ENCODE measurements at regions not wholly inside any gene's neighbourhood (a gene's known extent, or its start where the extent isn't known, plus 50 kb on each side); places are given as distances from the start of the nearest gene placed in this dataset.
"Not testable (repeated sequence)": the region's sequence is repeated elsewhere in the genome, so short reads cannot be mapped to it uniquely, and the experiment has no call there.

- Mint-ChIP-seq H3K9me3 (peaks cover 0 to 8% of the 10 kb centered on the region in 2 donors), H3K4me3 (no peak overlapping the region), H3K27ac (no peak overlapping the region), H3K27me3 (no peaks in the 10 kb centered on the region), H3K4me1 (ENCODE audit: low read depth in 2 of 2) (no peaks in the 10 kb centered on the region), H3K36me3 (ENCODE audit: insufficient read depth) (no peaks in the 10 kb centered on the region)
- no peak for ATAC-seq (replicated peaks)
- DNase-seq = no peak
These were observed 129.8 kb upstream of the GBE1 start for GRCh38 chr3:81891055-81891895.

GRCh38 chr3:81888914-81889557 is 127.6 kb upstream of the GBE1 start:
- H3K27ac Mint-ChIP-seq = no peak overlapping the region
- no peaks in the 10 kb centered on the region for H3K4me1 Mint-ChIP-seq (ENCODE audit: low read depth in 2 of 2)
- ATAC-seq (replicated peaks) = no peak
- no peaks in the 10 kb centered on the region for H3K36me3 Mint-ChIP-seq (ENCODE audit: insufficient read depth)
- no peak overlapping the region for H3K4me3 Mint-ChIP-seq
- H3K9me3 Mint-ChIP-seq = peaks cover 0 to 3% of the 10 kb centered on the region in 2 donors
- DNase-seq = no peak
- H3K27me3 Mint-ChIP-seq = no peaks in the 10 kb centered on the region

- ATAC-seq (replicated peaks) (no peak), DNase-seq (no peak)
- Mint-ChIP-seq H3K4me1 (ENCODE audit: low read depth in 2 of 2) (no peaks in the 10 kb centered on the region), H3K4me3 (no peak overlapping the region), H3K27me3 (no peaks in the 10 kb centered on the region), H3K9me3 (no peaks in the 10 kb centered on the region), H3K27ac (no peak overlapping the region), H3K36me3 (ENCODE audit: insufficient read depth) (no peaks in the 10 kb centered on the region)
These were observed 126.0 kb upstream of the GBE1 start for GRCh38 chr3:81887448-81887847.

GRCh38 chr3:81886081-81886480 is 124.6 kb upstream of the GBE1 start:
- Mint-ChIP-seq H3K9me3 (peaks cover 0 to under 1% of the 10 kb centered on the region in 2 donors), H3K27me3 (no peaks in the 10 kb centered on the region), H3K4me1 (ENCODE audit: low read depth in 2 of 2) (no peaks in the 10 kb centered on the region), H3K27ac (no peak overlapping the region), H3K4me3 (no peak overlapping the region), H3K36me3 (ENCODE audit: insufficient read depth) (no peaks in the 10 kb centered on the region)
- ATAC-seq (replicated peaks) (no peak), DNase-seq (no peak)

- no peak for ATAC-seq (replicated peaks)
- no peak for DNase-seq
- no peaks in the 10 kb centered on the region for H3K4me1 Mint-ChIP-seq (ENCODE audit: low read depth in 2 of 2)
- H3K9me3 Mint-ChIP-seq = peaks cover 0 to 3% of the 10 kb centered on the region in 2 donors
- H3K36me3 Mint-ChIP-seq (ENCODE audit: insufficient read depth) = no peaks in the 10 kb centered on the region
- H3K27me3 Mint-ChIP-seq = no peaks in the 10 kb centered on the region
- no peak overlapping the region for H3K4me3 Mint-ChIP-seq
- no peak overlapping the region for H3K27ac Mint-ChIP-seq
These were observed 123.3 kb upstream of the GBE1 start for GRCh38 chr3:81884791-81885190.

- H3K4me1 Mint-ChIP-seq (ENCODE audit: low read depth in 2 of 2) = no peaks in the 10 kb centered on the region
- H3K9me3 Mint-ChIP-seq = peaks cover 0 to 5% of the 10 kb centered on the region in 2 donors
- no peaks in the 10 kb centered on the region for H3K27me3 Mint-ChIP-seq
- H3K4me3 Mint-ChIP-seq = no peak overlapping the region
- H3K36me3 Mint-ChIP-seq (ENCODE audit: insufficient read depth) = no peaks in the 10 kb centered on the region
- no peak overlapping the region for H3K27ac Mint-ChIP-seq
- ATAC-seq (replicated peaks) = no peak
- DNase-seq = no peak
These were observed 115.4 kb upstream of the GBE1 start for GRCh38 chr3:81876826-81877225.

GRCh38 chr3:81874738-81875137 is 113.3 kb upstream of the GBE1 start:
- Mint-ChIP-seq H3K4me1 (ENCODE audit: low read depth in 2 of 2) (no peaks in the 10 kb centered on the region), H3K27ac (no peak overlapping the region), H3K9me3 (peaks cover 0 to 4% of the 10 kb centered on the region in 2 donors), H3K27me3 (no peaks in the 10 kb centered on the region), H3K36me3 (ENCODE audit: insufficient read depth) (no peaks in the 10 kb centered on the region), H3K4me3 (no peak overlapping the region)
- DNase-seq (no peak), ATAC-seq (replicated peaks) (no peak)

GRCh38 chr3:81872566-81872965 is 111.1 kb upstream of the GBE1 start:
- ATAC-seq (replicated peaks) (no peak), DNase-seq (no peak)
- no peaks in the 10 kb centered on the region for H3K27me3 Mint-ChIP-seq
- no peak overlapping the region for H3K27ac Mint-ChIP-seq
- no peak overlapping the region for H3K4me3 Mint-ChIP-seq
- H3K4me1 Mint-ChIP-seq (ENCODE audit: low read depth in 2 of 2) = no peaks in the 10 kb centered on the region
- H3K9me3 Mint-ChIP-seq = peaks cover 0 to 3% of the 10 kb centered on the region in 2 donors
- no peaks in the 10 kb centered on the region for H3K36me3 Mint-ChIP-seq (ENCODE audit: insufficient read depth)

GRCh38 chr3:81871358-81872155 is 110.1 kb upstream of the GBE1 start:
- no peak overlapping the region for H3K27ac Mint-ChIP-seq
- H3K36me3 Mint-ChIP-seq (ENCODE audit: insufficient read depth) = no peaks in the 10 kb centered on the region
- no peak overlapping the region for H3K4me3 Mint-ChIP-seq
- ATAC-seq (replicated peaks) (no peak), DNase-seq (no peak)
- H3K4me1 Mint-ChIP-seq (ENCODE audit: low read depth in 2 of 2) = no peaks in the 10 kb centered on the region
- peaks cover 0 to 2% of the 10 kb centered on the region in 2 donors for H3K9me3 Mint-ChIP-seq
- H3K27me3 Mint-ChIP-seq = no peaks in the 10 kb centered on the region

- ATAC-seq (replicated peaks) = no peak
- Mint-ChIP-seq H3K4me1 (ENCODE audit: low read depth in 2 of 2) (no peaks in the 10 kb centered on the region), H3K4me3 (no peak overlapping the region), H3K36me3 (ENCODE audit: insufficient read depth) (no peaks in the 10 kb centered on the region), H3K27me3 (no peaks in the 10 kb centered on the region), H3K27ac (no peak overlapping the region), H3K9me3 (peaks cover 0 to 2% of the 10 kb centered on the region in 2 donors)
- no peak for DNase-seq
These were observed 107.9 kb upstream of the GBE1 start for GRCh38 chr3:81869382-81869781.

- DNase-seq (no peak), ATAC-seq (replicated peaks) (no peak)
- Mint-ChIP-seq H3K4me3 (no peak overlapping the region), H3K36me3 (ENCODE audit: insufficient read depth) (no peaks in the 10 kb centered on the region), H3K9me3 (peaks cover 0 to 2% of the 10 kb centered on the region in 2 donors), H3K27ac (no peak overlapping the region), H3K4me1 (ENCODE audit: low read depth in 2 of 2) (no peaks in the 10 kb centered on the region), H3K27me3 (no peaks in the 10 kb centered on the region)
These were observed 107.2 kb upstream of the GBE1 start for GRCh38 chr3:81868597-81868996.

- DNase-seq = no peak
- H3K27me3 Mint-ChIP-seq = no peaks in the 10 kb centered on the region
- H3K9me3 Mint-ChIP-seq = peaks cover 0 to 2% of the 10 kb centered on the region in 2 donors
- no peaks in the 10 kb centered on the region for H3K36me3 Mint-ChIP-seq (ENCODE audit: insufficient read depth)
- H3K27ac Mint-ChIP-seq = no peak overlapping the region
- H3K4me1 Mint-ChIP-seq (ENCODE audit: low read depth in 2 of 2) = no peaks in the 10 kb centered on the region
- no peak for ATAC-seq (replicated peaks)
- H3K4me3 Mint-ChIP-seq = no peak overlapping the region
These were observed 106.4 kb upstream of the GBE1 start for GRCh38 chr3:81867875-81868274.

- ATAC-seq (replicated peaks); H3K36me3 Mint-ChIP-seq (ENCODE audit: insufficient read depth); H3K4me3 Mint-ChIP-seq; DNase-seq; H3K9me3 Mint-ChIP-seq; H3K4me1 Mint-ChIP-seq (ENCODE audit: low read depth in 2 of 2); H3K27ac Mint-ChIP-seq; H3K27me3 Mint-ChIP-seq: not testable (repeated sequence)
These were observed 103.7 kb upstream of the GBE1 start for GRCh38 chr3:81865164-81865563.

Data from effector memory CD8-positive, alpha-beta T cell (primary cell).